ENCODE measurements at regions not wholly inside any gene's neighbourhood (a gene's known extent, or its start where the extent isn't known, plus 50 kb on each side); places are given as distances from the start of the nearest gene placed in this dataset.
A peak's percentile ranks its signal among the peaks of the same experiment; 100 is the strongest.

DNA sequence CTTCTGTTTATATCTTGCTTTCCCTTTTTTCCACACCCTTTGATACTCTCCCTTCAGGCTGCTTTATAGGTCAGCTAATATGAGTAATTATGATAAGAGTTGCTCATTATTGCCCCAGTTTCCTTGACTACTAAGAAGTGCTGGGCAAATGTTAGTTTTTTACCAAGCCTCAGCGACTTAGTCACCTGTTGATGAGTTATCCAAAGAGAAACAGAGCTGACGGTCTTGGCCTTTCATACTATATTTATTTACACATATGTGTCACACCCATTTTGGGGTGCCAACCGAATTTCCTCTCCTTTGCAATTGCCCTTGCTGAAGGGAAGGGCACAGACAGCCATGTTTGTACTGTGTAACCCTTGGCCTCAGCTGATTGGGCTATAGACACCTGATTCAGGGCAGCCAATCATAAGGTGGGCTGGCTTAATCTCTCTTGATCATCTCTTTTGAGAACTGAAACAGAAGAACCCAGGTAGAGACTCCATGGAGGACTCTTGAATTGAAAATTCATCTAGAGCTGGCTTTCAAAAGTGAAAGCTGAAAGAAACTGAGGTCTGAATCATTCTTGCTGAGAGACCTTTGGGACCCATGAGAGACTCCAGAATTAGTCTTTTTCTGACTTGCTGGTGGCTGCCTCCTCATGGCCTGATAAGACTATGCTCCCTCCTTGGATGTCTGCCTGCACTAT, 111.7 kb upstream of the RPS6KA3 start:
- H3K9me3 Mint-ChIP-seq, result no peaks in the 10 kb centered on the region
- peaks cover 1% of the 10 kb centered on the region for H3K27me3 Mint-ChIP-seq
- no peaks in the 10 kb centered on the region for H3K36me3 Mint-ChIP-seq (ENCODE audit: low read depth)
- intact Hi-C loops (cut with micrococcal nuclease), result loop anchor here (5.0 kb wide), 1 partner anchor 111 kb away; the partner anchor contains the start of gene RPS6KA3
- H3K27ac Mint-ChIP-seq, result no peak overlapping the region
- no peak overlapping the region for H3K4me3 Mint-ChIP-seq
- peaks cover 12% of the 10 kb centered on the region for H3K4me1 Mint-ChIP-seq (ENCODE audit: low read depth)

- H3K27ac Mint-ChIP-seq, result peak overlapping the region; percentile 92
- peaks cover 21% of the 10 kb centered on the region for H3K4me1 Mint-ChIP-seq (ENCODE audit: low read depth)
- H3K9me3 Mint-ChIP-seq, result no peaks in the 10 kb centered on the region
- intact Hi-C loops (cut with micrococcal nuclease), result loop anchor here (5.0 kb wide), 1 partner anchor 108 kb away; the partner anchor contains the start of gene RPS6KA3
- no peaks in the 10 kb centered on the region for H3K36me3 Mint-ChIP-seq (ENCODE audit: low read depth)
- H3K27me3 Mint-ChIP-seq, result no peaks in the 10 kb centered on the region
- peak overlapping the region; percentile 67 for H3K4me3 Mint-ChIP-seq
Measured at GRCh38 chrX:20374900-20375438, 108.3 kb upstream of the RPS6KA3 start.

DNA sequence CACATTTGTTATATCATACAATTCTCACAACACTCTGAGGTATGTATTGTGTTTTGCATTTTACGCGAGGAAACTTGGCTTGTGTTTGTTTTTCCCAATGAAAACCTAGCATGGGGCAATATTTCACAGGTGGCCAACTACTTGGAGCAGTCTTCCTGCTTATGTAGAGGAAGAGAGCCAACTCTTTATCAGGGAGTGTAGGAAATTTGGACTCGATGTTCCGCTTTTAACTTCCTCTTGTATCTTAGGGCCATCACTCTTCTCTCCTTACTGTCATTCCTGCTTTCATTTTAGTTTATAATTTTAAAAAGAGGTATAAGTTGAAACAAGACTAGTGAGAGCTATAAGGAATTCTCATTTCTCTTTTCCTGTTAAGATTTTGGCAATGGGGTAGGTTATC, 107.7 kb upstream of the RPS6KA3 start:
- Mint-ChIP-seq H3K36me3 (ENCODE audit: low read depth) (no peaks in the 10 kb centered on the region), H3K9me3 (no peaks in the 10 kb centered on the region), H3K27ac (peak overlapping the region; percentile 92), H3K4me3 (peak overlapping the region; percentile 67), H3K27me3 (no peaks in the 10 kb centered on the region), H3K4me1 (ENCODE audit: low read depth) (peaks cover 21% of the 10 kb centered on the region)
- intact Hi-C loops (cut with micrococcal nuclease), result no loop called here

DNA sequence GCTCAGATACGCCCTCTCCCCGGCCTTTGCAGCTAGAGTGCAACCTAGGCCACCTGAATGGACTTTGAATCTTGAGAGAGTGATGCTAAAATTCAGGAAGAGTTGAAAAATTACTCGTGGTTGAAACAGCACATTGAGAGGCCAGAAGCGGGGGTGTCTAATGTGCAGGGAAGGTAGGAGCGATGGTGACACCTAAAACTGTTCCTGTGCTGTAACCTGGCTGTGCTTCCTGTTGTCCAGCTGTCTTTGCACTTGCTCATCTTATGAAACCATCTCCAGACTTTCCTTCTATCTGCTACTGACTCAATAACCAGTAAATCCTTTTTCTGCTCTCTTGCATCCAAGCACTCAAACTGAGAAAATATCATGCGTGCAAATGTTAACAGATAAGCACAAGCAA, 106.4 kb upstream of the RPS6KA3 start:
- H3K4me1 Mint-ChIP-seq (ENCODE audit: low read depth), result peaks cover 21% of the 10 kb centered on the region
- no peak overlapping the region for H3K27ac Mint-ChIP-seq
- H3K27me3 Mint-ChIP-seq, result no peaks in the 10 kb centered on the region
- no peak overlapping the region for H3K4me3 Mint-ChIP-seq
- intact Hi-C loops (cut with micrococcal nuclease), result no loop called here
- no peaks in the 10 kb centered on the region for H3K9me3 Mint-ChIP-seq
- H3K36me3 Mint-ChIP-seq (ENCODE audit: low read depth), result no peaks in the 10 kb centered on the region

DNA sequence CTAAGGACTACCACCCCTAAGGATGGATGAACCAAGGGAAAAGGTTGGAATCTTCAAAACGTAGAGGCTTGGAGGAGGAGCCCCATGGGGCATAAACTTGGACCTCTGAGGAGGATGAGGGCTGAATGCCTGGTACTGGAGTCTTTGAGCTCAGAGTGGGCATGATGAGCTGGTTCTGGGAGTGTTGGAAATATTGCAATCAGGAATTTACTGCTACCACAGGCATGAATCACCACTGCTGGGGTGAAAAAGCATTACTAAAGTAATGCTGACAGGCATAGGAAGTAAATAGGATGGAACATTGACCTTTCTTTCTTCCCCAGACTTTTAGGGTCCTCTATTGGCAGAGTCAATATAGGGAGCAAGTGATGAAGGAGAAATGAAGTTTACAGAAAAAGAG, 105.8 kb upstream of the RPS6KA3 start:
- Mint-ChIP-seq H3K4me3 (no peak overlapping the region), H3K4me1 (ENCODE audit: low read depth) (peaks cover 21% of the 10 kb centered on the region), H3K9me3 (no peaks in the 10 kb centered on the region), H3K27ac (no peak overlapping the region), H3K36me3 (ENCODE audit: low read depth) (no peaks in the 10 kb centered on the region), H3K27me3 (no peaks in the 10 kb centered on the region)
- intact Hi-C loops (cut with micrococcal nuclease), result no loop called here

GRCh38 chrX:20369468-20369867, 102.8 kb upstream of the RPS6KA3 start:
- no peaks in the 10 kb centered on the region for H3K36me3 Mint-ChIP-seq (ENCODE audit: low read depth)
- peaks cover 9% of the 10 kb centered on the region for H3K4me1 Mint-ChIP-seq (ENCODE audit: low read depth)
- no peaks in the 10 kb centered on the region for H3K27me3 Mint-ChIP-seq
- H3K9me3 Mint-ChIP-seq, result no peaks in the 10 kb centered on the region
- no peak overlapping the region for H3K27ac Mint-ChIP-seq
- intact Hi-C loops (cut with micrococcal nuclease), result loop anchor here (10.0 kb wide), 1 partner anchor 55 kb away; no protein-coding TSS in a partner anchor
- H3K4me3 Mint-ChIP-seq, result no peak overlapping the region

DNA sequence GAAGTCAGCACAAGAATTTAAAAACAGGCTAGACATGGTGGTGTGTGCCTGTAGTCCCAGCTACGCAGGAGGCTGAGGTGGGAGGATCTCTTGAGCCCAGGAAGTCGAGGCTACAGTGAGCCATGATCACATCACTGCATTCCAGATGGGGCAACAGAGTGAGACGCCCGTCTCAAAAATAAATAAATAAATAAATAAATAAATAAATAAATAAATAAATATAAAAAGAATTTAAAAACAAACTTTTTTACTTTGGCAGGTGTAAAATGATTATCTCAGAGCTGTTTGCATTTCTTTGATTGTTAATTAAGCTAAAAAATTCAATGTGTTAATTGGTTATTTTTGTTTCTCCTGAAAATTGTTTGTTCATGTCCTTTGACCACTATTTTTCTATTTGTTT, 97.5 kb upstream of the RPS6KA3 start:
- H3K27ac Mint-ChIP-seq, result no peak overlapping the region
- H3K4me3 Mint-ChIP-seq, result no peak overlapping the region
- no peaks in the 10 kb centered on the region for H3K27me3 Mint-ChIP-seq

DNA sequence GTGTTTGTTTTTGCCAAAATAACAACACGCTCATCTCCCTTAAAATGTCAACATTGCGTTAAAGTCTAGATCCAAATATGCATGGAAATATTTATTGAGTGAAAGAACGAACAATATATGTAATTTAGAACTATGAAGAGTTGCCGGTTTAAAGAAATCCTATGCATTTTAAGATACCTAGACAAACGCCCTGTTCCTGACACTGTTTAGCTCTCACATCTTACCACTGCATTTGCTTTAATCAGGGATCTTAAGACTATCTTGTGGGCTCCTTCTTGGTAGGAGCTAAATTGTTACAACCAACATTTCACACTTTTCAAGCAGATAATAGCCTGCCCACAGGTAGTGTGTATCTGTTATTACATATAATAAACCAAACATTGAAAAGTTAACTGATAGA, 96.6 kb upstream of the RPS6KA3 start:
- Mint-ChIP-seq H3K9me3 (no peaks in the 10 kb centered on the region), H3K27ac (peak overlapping the region; percentile 98), H3K4me3 (peak overlapping the region; percentile 34), H3K27me3 (no peaks in the 10 kb centered on the region), H3K36me3 (ENCODE audit: low read depth) (no peaks in the 10 kb centered on the region), H3K4me1 (ENCODE audit: low read depth) (peaks cover 25% of the 10 kb centered on the region)
- intact Hi-C loops (cut with micrococcal nuclease), result loop anchor here (5.0 to 10.0 kb wide), 2 partner anchors 48 to 96 kb away; partner anchors contain the start of gene RPS6KA3

More for the DNA sequence above, 97.5 kb upstream of the RPS6KA3 start:
- intact Hi-C loops (cut with micrococcal nuclease), result loop anchor here (5.0 to 10.0 kb wide), 2 partner anchors 49 to 97 kb away; partner anchors contain the start of gene RPS6KA3
- peaks cover 25% of the 10 kb centered on the region for H3K4me1 Mint-ChIP-seq (ENCODE audit: low read depth)
- H3K9me3 Mint-ChIP-seq, result no peaks in the 10 kb centered on the region
- no peaks in the 10 kb centered on the region for H3K36me3 Mint-ChIP-seq (ENCODE audit: low read depth)

DNA sequence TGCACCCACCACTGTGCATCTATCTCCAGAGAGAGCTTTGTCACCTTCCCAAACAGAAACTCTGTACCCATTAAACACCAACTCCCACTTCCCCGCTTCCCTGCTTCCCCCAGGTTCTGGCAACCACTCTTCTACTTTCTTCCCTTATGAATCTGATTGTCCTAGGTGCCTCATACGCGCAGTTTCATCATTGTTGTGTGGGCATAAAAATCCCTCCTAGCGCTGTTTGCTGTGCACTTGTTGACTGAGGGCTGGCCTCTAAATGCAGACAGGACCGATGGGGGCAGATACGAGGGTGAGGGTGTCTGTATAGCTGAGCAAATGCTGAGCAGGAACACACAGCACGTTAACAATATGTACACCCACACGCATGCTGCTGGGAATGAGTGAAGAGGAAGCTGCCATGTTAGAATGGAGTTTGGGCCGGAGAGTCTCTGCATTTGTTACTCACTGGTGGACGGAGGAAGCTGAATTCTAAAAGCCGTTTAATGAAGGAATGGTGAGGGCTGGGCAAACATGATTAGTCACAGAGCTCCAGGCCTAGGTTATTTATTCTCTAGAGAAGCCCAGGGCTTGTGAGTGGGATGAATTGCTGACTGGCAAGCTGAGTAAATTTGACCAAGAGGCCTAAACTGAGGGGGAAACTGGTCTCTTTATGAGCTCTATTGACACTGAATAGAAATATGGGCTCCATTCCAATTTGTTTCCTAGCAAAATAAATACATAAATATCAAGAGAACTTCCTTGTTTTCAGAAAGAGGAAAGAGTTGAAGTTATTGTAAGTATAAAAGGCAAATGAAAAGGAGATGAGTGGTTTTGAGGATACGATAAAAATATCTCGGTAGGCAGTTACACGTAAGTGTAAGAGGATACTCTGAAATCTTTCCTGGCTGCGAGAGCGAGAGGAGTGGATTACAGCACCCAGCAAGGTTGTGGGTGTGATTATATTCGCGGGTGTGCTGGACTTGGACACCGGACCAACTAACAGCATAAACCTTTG, 95.9 kb upstream of the RPS6KA3 start:
- Mint-ChIP-seq H3K4me1 (ENCODE audit: low read depth) (peaks cover 25% of the 10 kb centered on the region), H3K27ac (peak overlapping the region; percentile 98)
- intact Hi-C loops (cut with micrococcal nuclease), result loop anchor here (5.0 to 10.0 kb wide), 2 partner anchors 48 to 95 kb away; partner anchors contain the start of gene RPS6KA3

GRCh38 chrX:20361890-20362262, 95.2 kb upstream of the RPS6KA3 start:
- H3K36me3 Mint-ChIP-seq (ENCODE audit: low read depth), result no peaks in the 10 kb centered on the region
- H3K27ac Mint-ChIP-seq, result peak overlapping the region; percentile 98
- no peaks in the 10 kb centered on the region for H3K9me3 Mint-ChIP-seq
- intact Hi-C loops (cut with micrococcal nuclease), result loop anchor here (5.0 to 10.0 kb wide), 2 partner anchors 47 to 95 kb away; partner anchors contain the start of gene RPS6KA3
- peak overlapping the region; percentile 61 for H3K4me3 Mint-ChIP-seq
- H3K27me3 Mint-ChIP-seq, result no peaks in the 10 kb centered on the region
- peaks cover 25% of the 10 kb centered on the region for H3K4me1 Mint-ChIP-seq (ENCODE audit: low read depth)

More for the DNA sequence above, 95.9 kb upstream of the RPS6KA3 start:
- Mint-ChIP-seq H3K27me3 (no peaks in the 10 kb centered on the region), H3K36me3 (ENCODE audit: low read depth) (no peaks in the 10 kb centered on the region), H3K9me3 (no peaks in the 10 kb centered on the region), H3K4me3 (peak overlapping the region; percentile 61)

- peaks cover 25% of the 10 kb centered on the region for H3K4me1 Mint-ChIP-seq (ENCODE audit: low read depth)
Measured at GRCh38 chrX:20361081-20361889, 94.6 kb upstream of the RPS6KA3 start.

DNA sequence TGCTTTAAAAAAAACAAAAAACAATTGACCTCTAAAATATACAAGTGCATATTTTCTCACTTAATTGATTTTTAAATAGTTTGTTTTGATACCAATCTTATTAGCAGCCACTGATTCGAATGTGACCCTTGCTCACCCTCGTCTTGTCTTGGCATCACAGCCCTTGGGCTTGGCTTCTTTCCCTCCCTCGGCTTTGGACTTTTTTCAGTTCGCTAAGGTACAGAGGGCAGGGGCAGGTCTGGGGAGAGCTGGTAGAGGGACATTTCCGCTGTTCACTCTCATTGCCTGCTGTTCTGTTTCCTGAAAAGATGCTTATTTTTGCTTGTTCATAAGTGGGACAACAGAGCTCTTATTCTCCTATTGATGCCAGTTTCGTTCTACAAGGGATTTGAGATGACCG, 88.5 kb upstream of the RPS6KA3 start:
- H3K4me1 Mint-ChIP-seq (ENCODE audit: low read depth), result peaks cover 11% of the 10 kb centered on the region
- no peak overlapping the region for H3K27ac Mint-ChIP-seq
- no peaks in the 10 kb centered on the region for H3K27me3 Mint-ChIP-seq
- H3K36me3 Mint-ChIP-seq (ENCODE audit: low read depth), result no peaks in the 10 kb centered on the region
- H3K9me3 Mint-ChIP-seq, result no peaks in the 10 kb centered on the region
- intact Hi-C loops (cut with micrococcal nuclease), result no loop called here
- H3K4me3 Mint-ChIP-seq, result no peak overlapping the region

More at GRCh38 chrX:20361081-20361889, 94.6 kb upstream of the RPS6KA3 start:
- Mint-ChIP-seq H3K27ac (peak overlapping the region; percentile 98), H3K36me3 (ENCODE audit: low read depth) (no peaks in the 10 kb centered on the region), H3K27me3 (no peaks in the 10 kb centered on the region), H3K4me3 (no peak overlapping the region), H3K9me3 (no peaks in the 10 kb centered on the region)
- intact Hi-C loops (cut with micrococcal nuclease), result loop anchor here (5.0 to 10.0 kb wide), 2 partner anchors 46 to 94 kb away; partner anchors contain the start of gene RPS6KA3

GRCh38 chrX:20354505-20354904, 87.8 kb upstream of the RPS6KA3 start:
- H3K27me3 Mint-ChIP-seq, result no peaks in the 10 kb centered on the region
- H3K4me1 Mint-ChIP-seq (ENCODE audit: low read depth), result peaks cover 12% of the 10 kb centered on the region
- H3K9me3 Mint-ChIP-seq, result no peaks in the 10 kb centered on the region
- no peak overlapping the region for H3K27ac Mint-ChIP-seq
- H3K36me3 Mint-ChIP-seq (ENCODE audit: low read depth), result no peaks in the 10 kb centered on the region
- H3K4me3 Mint-ChIP-seq, result no peak overlapping the region
- intact Hi-C loops (cut with micrococcal nuclease), result no loop called here

Measured in dendritic cell treated with granulocyte-macrophage colony-stimulating factor and Interleukin-4, amounts not matched to agents 40 ng/mL and 50 ng/mL, for 4 days (primary cell).